Endothelial cell of umbilical vein (primary cell): ENCODE measurements at regions not wholly inside any gene's neighbourhood (a gene's known extent, or its start where the extent isn't known, plus 50 kb on each side); places are given as distances from the start of the nearest gene placed in this dataset.
"Not testable (repeated sequence)": the region's sequence is repeated elsewhere in the genome, so short reads cannot be mapped to it uniquely, and the experiment has no call there.

ENCODE experiments used
- BruUV-seq: library from RNA; stranded (reverse); fragments of 400-500 nt; replicated peaks from 2 replicates; lab custom pipeline; 2021; lab: Mats Ljungman, UMichigan
- CTCF ChIA-PET: fragments of 300-600, 350-600 bp; sonication (Branson Sonifier 250); formaldehyde crosslinking; loops from one replicate; lab custom pipeline; 2021; ENCODE audit warnings: antibody characterized with exemption, inconsistent platforms; lab: Charles Lee
- POLR2A ChIA-PET: fragments of 300-600, 350-600 bp; sonication (Branson Sonifier 250); formaldehyde crosslinking; loops from one replicate; lab custom pipeline; 2021; ENCODE audit warnings: antibody characterized with exemption, inconsistent platforms; lab: Charles Lee
- DNase-seq: peaks from one replicate; pipeline ENCODE4 v3.0.0-alpha.2; 2011; ENCODE audit warnings: low read depth, low spot score
- FAIRE-seq: peaks from 2 replicates; lab custom pipeline; 2011; peaks lifted over from hg19 to GRCh38; lab: Jason Lieb, UNC
- H2AFZ ChIP-seq: 2 replicates; pipeline ENCODE4 v1.6.0; 2012; ENCODE audit warnings: low read depth, low read length, control low read depth, inconsistent platforms
- H3K27ac ChIP-seq: 2 replicates; pipeline ENCODE4 v1.5.1; 2011; ENCODE audit warnings: low read depth, mild to moderate bottlenecking, control low read depth, low read length, moderate library complexity; ENCODE audit not compliant: insufficient read depth
- H3K27me3 ChIP-seq, 2 experiments: 2 replicates each; pipeline versions ENCODE4 v1.6.0 to v1.6.1; 2011; ENCODE audit warnings: low read length in 2 of 2, mixed read lengths in 1 of 2; ENCODE audit not compliant: control insufficient read depth in 2 of 2, insufficient read depth in 2 of 2
- H3K36me3 ChIP-seq, 2 experiments: 2 replicates in 1 of 2; 3 replicates in 1 of 2; pipeline ENCODE4 v1.5.1; 2011; ENCODE audit warnings: low read length in 2 of 2, mild to moderate bottlenecking in 1 of 2, moderate library complexity in 1 of 2; ENCODE audit not compliant: control insufficient read depth in 2 of 2, insufficient read depth in 2 of 2; ENCODE audit errors: extremely low read depth in 1 of 2
- H3K4me1 ChIP-seq: 3 replicates; pipeline ENCODE4 v1.5.1; 2011; ENCODE audit warnings: mild to moderate bottlenecking, low read length; ENCODE audit not compliant: control insufficient read depth, insufficient read depth; ENCODE audit errors: extremely low read depth
- H3K4me2 ChIP-seq: 2 replicates; pipeline ENCODE4 v1.6.1; 2011; ENCODE audit warnings: low read length, control low read depth, mixed read lengths; ENCODE audit not compliant: insufficient read depth
- H3K4me3 ChIP-seq, 3 experiments: fragments of 200-600 bp in 1 of 3; sonication (generic), shearing (Covaris generic) in 1 of 3; replicated peaks in 1 of 3; 2 replicates each; pipeline ENCODE4 v1.5.1; 2011 to 2016; ENCODE audit warnings: control low read depth in 3 of 3, low read length in 3 of 3, mild to moderate bottlenecking in 2 of 3, inconsistent platforms in 1 of 3, low read depth in 1 of 3, moderate library complexity in 1 of 3; ENCODE audit not compliant: insufficient read depth in 1 of 3
- H3K79me2 ChIP-seq: 2 replicates; pipeline ENCODE4 v1.6.0; 2012; ENCODE audit warnings: low read length, inconsistent platforms; ENCODE audit not compliant: control insufficient read depth, insufficient read depth
- H3K9ac ChIP-seq: replicated peaks from 2 replicates; pipeline ENCODE3; 2011; ENCODE audit warnings: low read length, control low read depth; ENCODE audit not compliant: insufficient read depth; ENCODE audit errors: extremely low read depth
- H3K9me1 ChIP-seq: replicated peaks from 3 replicates; pipeline ENCODE4 v1.6.0; 2011; ENCODE audit warnings: mild to moderate bottlenecking, low read length; ENCODE audit not compliant: control insufficient read depth, insufficient read depth; ENCODE audit errors: extremely low read depth
- H3K9me3 ChIP-seq: replicated peaks from 2 replicates; pipeline ENCODE4 v1.5.1; 2012; ENCODE audit warnings: low read length, inconsistent platforms; ENCODE audit not compliant: control insufficient read depth, insufficient read depth
- H4K20me1 ChIP-seq: replicated peaks from 2 replicates; pipeline ENCODE3; 2011; ENCODE audit warnings: mild to moderate bottlenecking, low read length; ENCODE audit not compliant: control insufficient read depth, insufficient read depth; ENCODE audit errors: extremely low read depth
- CTCF ChIP-seq, 2 donors: IDR thresholded peaks; 1 replicate in 1 of 2; 2 replicates in 1 of 2; pipeline ENCODE4 v1.5.1; 2011; ENCODE audit warnings: low read length in 2 of 2, mild to moderate bottlenecking in 2 of 2, moderate library complexity in 2 of 2, control low read depth in 1 of 2, inconsistent platforms in 1 of 2, low read depth in 1 of 2; ENCODE audit not compliant: insufficient read depth in 1 of 2; ENCODE audit errors: extremely low read depth in 1 of 2
- EZH2 ChIP-seq: IDR thresholded peaks from 2 replicates; pipeline ENCODE4 v1.6.1; 2012; ENCODE audit warnings: borderline replicate concordance, low read depth, mild to moderate bottlenecking, moderate library complexity, low read length, inconsistent platforms; ENCODE audit not compliant: severe bottlenecking
- FOS ChIP-seq: IDR thresholded peaks from 2 replicates; pipeline ENCODE4 v1.6.1; 2011; ENCODE audit warnings: mild to moderate bottlenecking, low read length, moderate library complexity, borderline replicate concordance; ENCODE audit not compliant: insufficient read depth
- GATA2 ChIP-seq: IDR thresholded peaks from 2 replicates; pipeline ENCODE4 v1.7.0; 2011; ENCODE audit warnings: low read depth, mild to moderate bottlenecking, moderate library complexity, mixed read lengths, low read length; ENCODE audit not compliant: insufficient read length, insufficient read depth
- JUN ChIP-seq: IDR thresholded peaks from 2 replicates; pipeline ENCODE4 v1.6.1; 2011; ENCODE audit warnings: borderline replicate concordance, low read depth; ENCODE audit not compliant: insufficient read length, insufficient read depth
- POLR2A ChIP-seq: IDR thresholded peaks from 2 replicates; pipeline ENCODE4 v1.6.1; 2012; ENCODE audit warnings: low read depth, mild to moderate bottlenecking, control low read depth, low read length
- POLR2AphosphoS5 ChIP-seq: IDR thresholded peaks from 2 replicates; pipeline ENCODE4 v1.6.1; 2012; ENCODE audit warnings: low read depth, mild to moderate bottlenecking, control low read depth, low read length, moderate library complexity; ENCODE audit not compliant: insufficient read depth
- dilution Hi-C: fragments of 300-500 bp; cut with MboI; formaldehyde crosslinking; loops from one replicate; pipeline ENCODE4 v1.15.0; 2019; ENCODE audit warnings: low sequenced_read_pairs; ENCODE audit not compliant: extremely low pct_ligation_motif_present
- intact Hi-C: fragments of 100-400 bp; cut with micrococcal nuclease; formaldehyde crosslinking; loops from one replicate; pipeline ENCODE4 v1.10.0; 2022
- TF ChIP-seq, protein P1 (sequence below): IDR thresholded peaks from 2 replicates; pipeline ENCODE4 v1.6.1; 2011; ENCODE audit not compliant: insufficient read depth, insufficient read length

GRCh38 chr7:124246262-124246863 lies 213.5 kb upstream of the TMEM229A start:
- BruUV-seq: no TSS peak
- Histone ChIP-seq H3K27me3 (no peaks in the 10 kb centered on the region), H3K9ac (no peak overlapping the region), H3K9me3 (no peaks in the 10 kb centered on the region), H3K27ac (no peak overlapping the region), H3K4me1 (no peaks in the 10 kb centered on the region), H2AFZ (no peak overlapping the region), H3K9me1 (no peaks in the 10 kb centered on the region), H3K36me3 (no peaks in the 10 kb centered on the region), H3K4me2 (no peak overlapping the region), H4K20me1 (no peaks in the 10 kb centered on the region), H3K4me3 (no peak overlapping the region), H3K79me2 (no peaks in the 10 kb centered on the region)
- FAIRE-seq (no peak), DNase-seq (peak; percentile 28)
- ChIA-PET CTCF (no interaction called here), POLR2A (no interaction called here)
- intact Hi-C loops (no loop called here), dilution Hi-C loops (no loop called here)
- TF ChIP-seq POLR2A (no peak), POLR2AphosphoS5 (no peak), GATA2 (no peak), JUN (no peak), FOS (no peak), CTCF (IDR thresholded peaks at IDR 0.05; ENCODE audit: extremely low read depth in 1 of 2, insufficient read depth in 1 of 2, low read depth in 1 of 2, low read length in 2 of 2) (no peak), EZH2 (no peak)
- TF ChIP-seq, protein P1, sequence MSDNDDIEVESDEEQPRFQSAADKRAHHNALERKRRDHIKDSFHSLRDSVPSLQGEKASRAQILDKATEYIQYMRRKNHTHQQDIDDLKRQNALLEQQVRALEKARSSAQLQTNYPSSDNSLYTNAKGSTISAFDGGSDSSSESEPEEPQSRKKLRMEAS: no peak

DNA sequence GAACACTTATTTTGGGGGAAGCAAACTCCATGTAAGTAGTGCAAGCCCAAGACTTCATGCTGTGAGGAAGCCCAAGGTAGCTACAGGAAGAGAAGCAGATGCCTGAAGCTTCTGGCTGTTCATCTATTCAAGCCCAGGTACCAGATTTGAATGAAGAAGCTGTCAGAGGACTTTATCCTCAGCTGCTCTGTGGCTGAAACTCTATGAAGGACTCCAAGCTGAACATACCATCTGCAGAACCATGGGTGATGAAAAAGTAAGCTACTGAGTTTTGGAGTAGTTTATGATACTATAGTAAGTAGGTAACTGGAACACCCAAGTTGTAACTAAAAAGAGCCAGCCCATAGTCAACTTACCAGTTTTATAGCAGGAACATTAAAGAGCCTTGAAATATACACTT lies 211.6 kb upstream of the TMEM229A start:
- POLR2A ChIA-PET, H3K79me2 ChIP-seq, H3K4me3 ChIP-seq: not testable (repeated sequence)

More for the DNA sequence above, 211.6 kb upstream of the TMEM229A start:
- dilution Hi-C loops, H3K9me3 ChIP-seq, H2AFZ ChIP-seq, H3K4me1 ChIP-seq, H3K36me3 ChIP-seq, DNase-seq, H3K4me2 ChIP-seq, H3K27me3 ChIP-seq, H3K9ac ChIP-seq, H3K27ac ChIP-seq, BruUV-seq, CTCF ChIA-PET, intact Hi-C loops, FAIRE-seq, H4K20me1 ChIP-seq, H3K9me1 ChIP-seq: not testable (repeated sequence)
